ENCODE measurements at regions not wholly inside any gene's neighbourhood (a gene's known extent, or its start where the extent isn't known, plus 50 kb on each side); places are given as distances from the start of the nearest gene placed in this dataset.

GRCh38 chr2:128807317-128807716, 488.6 kb upstream of the HS6ST1 start:
- TF ChIP-seq CTCF (conservative IDR thresholded peaks at IDR 0.05) (no peak), EZH2 (IDR thresholded peaks at IDR 0.05; ENCODE audit: low read depth) (no peak)
